KG1 (cell line): ENCODE measurements at regions not wholly inside any gene's neighbourhood (a gene's known extent, or its start where the extent isn't known, plus 50 kb on each side); places are given as distances from the start of the nearest gene placed in this dataset.
"Not testable (repeated sequence)": the region's sequence is repeated elsewhere in the genome, so short reads cannot be mapped to it uniquely, and the experiment has no call there.

Source experiments
- DNase-seq: peaks from one replicate; lab custom pipeline; 2025; lab: John Stamatoyannopoulos, UW

DNA sequence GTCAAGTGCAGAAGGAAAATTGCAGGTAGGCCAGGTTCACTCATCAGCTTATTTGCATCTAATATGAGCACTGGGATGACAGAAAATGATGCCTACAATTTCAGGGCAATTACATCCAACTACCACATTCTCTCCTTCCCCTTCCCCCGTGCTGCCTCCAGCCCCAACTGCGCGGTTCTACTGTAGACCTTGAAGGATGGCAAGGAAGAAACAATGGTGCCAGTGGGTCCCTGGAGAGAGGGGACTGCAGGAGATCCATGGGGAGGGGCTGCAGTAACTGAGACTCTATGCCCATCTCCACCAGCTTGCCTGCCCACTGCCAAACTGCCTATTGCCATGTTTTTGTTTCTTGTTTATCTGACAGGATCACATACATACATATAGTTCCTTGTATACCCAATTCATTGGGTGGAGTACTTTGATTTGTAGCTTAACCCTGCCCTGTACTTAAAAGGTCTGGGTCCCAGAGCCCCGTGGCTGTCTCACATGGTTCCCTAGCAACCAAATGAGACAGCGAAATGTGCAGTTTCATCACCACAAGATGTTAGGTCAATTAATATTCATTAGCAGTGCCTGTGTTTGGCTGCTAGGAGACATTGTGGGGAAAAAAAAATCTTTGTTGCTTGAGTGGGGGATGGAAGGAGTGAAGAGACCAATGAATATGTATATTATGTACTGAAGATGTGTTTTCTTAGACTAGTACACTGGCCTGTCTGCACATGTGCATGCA, 253.5 kb upstream of the PLET1 start:
- no peak for DNase-seq

DNA sequence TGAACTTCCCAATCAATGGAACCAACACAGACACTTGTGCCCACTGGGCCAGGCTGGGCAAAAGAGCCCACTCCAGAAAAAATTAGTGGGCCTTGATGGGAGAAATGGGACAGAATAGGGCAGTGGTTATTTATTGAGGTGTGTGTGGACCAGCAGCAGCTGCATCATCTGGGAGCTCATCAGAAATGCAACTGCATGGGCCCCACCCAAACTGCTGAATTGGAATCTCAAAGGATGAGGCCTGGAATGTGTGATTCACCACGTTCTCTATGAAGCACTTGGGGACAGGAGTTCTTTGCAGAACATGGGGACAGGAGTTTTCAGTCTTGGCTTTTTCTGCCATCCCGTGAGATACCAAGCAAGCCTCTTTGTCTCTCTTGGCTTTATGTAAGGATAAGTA, 255.6 kb upstream of the PLET1 start:
- DNase-seq = no peak

DNA sequence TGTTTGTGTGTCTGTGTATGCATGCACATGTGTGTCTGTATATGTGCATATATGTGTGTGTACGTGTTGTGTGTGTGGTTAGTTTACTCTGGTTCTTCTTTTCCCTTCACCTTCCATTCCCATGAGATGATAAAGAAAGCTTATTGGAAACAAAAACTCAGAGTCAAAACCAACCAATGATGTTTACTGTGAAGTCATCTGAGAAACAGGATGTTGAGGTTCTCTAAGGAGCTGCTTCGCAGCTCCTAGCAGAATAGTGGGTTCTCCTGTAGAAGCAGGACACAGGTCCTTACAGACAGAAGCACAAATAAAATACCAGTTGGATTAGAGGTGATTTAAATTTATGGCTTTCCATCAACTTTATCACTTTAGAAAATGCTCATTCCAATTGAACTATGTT, 256.1 kb upstream of the PLET1 start:
- no peak for DNase-seq

DNA sequence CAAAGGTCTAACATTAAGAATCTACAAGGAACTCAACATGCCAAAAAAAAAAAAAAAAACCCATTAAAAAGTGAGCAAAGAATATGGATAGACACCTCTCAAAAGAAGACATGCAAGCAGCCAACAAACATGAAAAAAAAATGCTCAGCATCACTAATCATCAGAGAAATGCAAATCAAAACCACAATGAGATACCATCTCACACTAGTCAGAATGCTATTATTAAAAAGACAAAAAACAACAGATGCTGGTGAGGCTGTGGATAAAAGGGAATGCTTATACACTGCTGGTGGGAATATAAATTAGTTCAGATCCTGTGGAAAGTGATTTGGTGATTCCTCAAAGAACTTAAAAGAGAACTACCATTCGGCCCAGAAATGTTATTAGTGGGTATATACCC, 257.7 kb upstream of the PLET1 start:
- DNase-seq = no peak

DNA sequence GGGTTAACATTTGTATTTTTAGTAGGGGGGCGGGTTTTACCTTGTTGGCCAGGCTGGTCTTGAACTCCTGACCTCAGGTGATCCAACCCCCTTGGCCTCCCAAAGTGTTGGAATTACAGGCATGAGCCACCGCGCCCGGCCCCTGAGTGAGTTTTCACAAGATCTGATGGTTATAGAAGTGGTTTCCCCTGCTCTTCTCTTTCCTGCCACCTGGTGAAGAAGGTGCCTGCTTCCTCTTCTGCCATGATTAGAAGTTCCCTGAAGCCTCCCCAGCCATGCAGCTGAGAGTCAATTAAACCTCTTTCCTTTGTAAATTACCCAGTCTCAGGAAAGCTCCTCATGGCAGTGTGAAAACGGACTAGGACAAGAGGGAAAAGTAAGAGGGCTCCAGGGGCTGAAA, 259.1 kb upstream of the PLET1 start:
- DNase-seq = no peak

DNA sequence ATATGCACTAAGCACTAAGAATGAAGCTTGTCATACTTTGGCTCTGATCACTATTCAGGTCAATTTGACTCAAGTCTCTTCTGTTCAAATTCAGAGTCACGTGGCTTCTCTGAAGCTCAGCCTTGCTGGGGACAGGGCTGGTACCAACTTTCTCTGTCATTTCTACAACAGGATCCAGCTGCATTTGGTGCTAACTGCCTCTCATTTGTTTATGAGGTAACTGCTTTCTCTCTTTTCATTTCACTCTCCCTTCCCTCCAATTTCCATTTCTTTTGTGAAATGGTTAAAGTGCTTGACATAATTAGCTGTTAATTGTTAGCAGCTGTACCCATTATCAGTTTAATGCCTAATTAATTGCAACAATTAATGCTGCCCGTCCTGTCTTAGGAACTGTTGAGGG, 259.7 kb upstream of the PLET1 start:
- DNase-seq = no peak

DNA sequence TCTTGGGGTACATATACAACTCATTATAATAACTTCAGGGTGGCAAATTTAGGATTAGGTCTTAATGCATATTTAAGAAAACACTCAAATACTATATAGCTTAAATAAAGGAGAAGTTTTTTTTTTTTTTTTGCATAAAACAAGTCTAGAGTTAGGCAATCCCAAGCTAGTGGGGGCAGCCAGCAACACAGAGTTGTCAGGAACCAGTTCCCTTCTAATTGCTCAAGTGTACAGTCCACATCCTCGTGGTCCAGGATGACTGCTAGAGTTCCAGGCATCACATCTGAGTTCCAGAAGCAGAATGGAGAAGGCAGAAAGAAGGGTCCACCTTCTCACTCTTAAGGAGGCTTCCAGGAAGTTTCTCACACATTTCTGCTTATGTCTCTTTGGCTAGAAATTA, 261.9 kb upstream of the PLET1 start:
- no peak for DNase-seq

DNA sequence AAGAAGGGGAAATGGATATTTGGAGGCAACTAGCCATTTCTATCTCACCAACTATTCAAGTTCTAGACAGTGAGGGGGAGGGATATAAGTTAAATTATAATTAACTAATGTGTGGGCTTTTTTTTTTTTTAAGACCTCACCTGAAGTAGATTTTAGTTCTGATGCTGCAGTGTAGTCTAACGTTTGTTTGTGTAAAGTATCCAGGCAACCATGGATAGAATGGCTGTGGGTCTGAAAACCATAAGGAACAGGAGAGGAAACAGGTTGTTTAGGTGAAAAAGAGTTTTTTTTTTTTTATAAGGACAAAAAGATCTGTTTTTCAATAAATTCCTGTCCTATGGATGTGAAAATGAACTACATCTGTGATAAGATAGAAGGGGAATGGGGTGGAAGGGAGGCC, 262.4 kb upstream of the PLET1 start:
- no peak for DNase-seq

DNA sequence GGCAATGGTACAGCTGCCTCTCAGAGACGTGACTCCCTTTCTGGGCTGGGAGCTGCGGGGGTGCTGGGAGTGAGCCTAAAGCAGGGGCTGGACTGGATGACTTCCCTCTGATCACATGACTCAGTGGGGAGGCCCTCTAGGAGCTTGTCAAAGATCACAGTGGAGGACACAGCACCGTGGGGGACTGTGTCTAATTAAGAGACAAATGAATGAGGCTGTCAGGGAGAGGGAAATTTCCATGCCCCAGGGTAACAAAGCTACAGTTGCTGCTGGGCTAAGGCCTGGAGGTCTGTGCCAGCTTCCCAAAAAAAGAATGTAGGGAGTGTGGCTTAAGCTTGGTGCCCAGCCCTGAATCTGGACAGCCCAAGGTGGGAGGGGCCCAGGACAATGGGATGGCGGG, 262.8 kb upstream of the PLET1 start:
- DNase-seq = no peak

DNA sequence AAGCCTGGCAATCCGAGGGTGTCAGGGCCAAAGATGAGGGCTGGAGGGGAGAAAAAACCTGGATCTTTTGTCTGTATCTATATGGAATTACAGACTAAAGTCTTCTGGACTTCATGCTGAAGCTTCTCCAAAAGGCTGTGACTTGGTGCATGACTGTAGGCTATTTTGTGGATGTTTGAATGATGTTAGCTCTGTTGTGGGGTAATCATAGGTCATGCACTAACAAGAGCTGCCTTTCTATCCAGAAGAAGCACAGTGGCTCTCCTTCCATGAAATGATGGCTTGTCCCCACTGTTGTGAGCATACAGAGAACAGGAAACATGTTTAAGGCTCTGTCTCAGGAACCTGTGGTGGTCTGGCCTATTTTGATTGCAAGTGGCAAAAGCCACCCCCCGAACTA, 263.3 kb upstream of the PLET1 start:
- DNase-seq = no peak

DNA sequence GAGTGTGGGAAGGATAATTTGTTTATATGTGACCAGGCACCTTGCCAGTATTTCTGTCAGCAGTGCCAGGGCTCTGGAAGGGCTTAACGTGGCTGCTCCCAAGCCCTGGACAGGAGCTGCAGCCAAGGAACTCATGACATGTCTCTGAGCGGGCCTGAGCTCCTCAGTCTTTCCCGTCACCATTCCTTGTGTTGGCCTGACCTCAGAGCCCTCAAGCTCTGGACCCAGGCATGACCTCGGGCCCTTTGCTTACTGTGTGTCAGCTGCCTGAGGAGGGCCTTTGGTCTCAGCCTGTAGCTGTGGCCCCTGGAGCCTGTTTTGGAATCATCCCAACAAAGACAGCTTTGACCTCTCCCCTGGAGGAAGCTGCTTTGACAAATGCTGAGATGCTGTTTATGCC, 264.1 kb upstream of the PLET1 start:
- DNase-seq = no peak

DNA sequence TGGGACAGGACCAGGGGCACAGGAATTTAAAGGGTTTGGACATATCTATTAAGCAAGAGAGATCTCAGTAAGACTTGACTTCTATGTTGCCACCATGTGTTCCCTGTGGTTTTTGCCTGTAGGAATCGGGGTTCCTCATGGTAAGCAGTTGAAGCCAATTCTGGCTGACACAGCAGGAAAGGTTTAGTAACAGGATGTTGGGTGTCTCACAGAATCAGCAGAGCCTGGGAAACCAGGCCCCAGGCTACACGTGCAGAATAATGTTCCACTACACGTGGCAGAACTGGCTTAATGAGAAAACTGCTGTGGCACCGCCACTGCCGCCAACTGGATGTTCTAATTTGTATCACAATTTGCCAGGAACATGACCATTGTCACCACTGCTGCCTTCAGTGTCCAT, 264.6 kb upstream of the PLET1 start:
- DNase-seq = no peak

DNA sequence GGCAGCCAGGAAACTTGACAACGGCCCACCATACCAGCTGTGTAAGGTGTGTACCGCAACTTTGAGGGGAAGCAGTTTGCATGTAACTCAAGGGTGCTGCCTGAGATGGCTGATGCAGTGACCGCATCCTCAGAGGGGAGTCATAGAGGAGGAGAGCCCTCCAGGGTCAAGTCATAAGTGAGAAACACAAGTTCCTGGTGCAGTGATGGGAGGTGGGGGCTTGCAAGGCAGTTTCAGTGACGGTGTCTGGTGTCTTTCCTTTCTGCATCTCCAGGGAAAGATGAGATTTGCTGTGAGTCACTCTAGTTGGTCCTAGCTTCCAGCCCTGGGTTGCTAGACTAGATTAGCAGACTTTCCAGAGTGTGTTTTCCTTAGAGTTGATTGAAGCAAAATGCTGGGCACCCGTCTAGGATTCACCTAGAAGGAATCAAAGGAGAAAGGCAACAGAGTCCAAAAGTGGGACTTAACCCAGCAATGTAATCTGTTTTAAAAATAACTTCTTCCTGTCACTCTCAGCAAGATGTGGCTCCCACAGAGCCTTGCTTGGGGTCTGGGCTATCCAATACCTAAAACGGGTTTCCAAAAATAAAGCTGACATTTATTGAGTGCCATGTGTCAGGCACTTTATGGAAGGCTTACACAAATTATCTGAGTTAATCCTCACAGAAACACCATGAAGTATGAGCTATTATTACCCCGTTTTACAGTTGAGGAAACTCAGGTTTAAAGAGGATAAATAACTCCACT, 265.4 kb upstream of the PLET1 start:
- DNase-seq = no peak

DNA sequence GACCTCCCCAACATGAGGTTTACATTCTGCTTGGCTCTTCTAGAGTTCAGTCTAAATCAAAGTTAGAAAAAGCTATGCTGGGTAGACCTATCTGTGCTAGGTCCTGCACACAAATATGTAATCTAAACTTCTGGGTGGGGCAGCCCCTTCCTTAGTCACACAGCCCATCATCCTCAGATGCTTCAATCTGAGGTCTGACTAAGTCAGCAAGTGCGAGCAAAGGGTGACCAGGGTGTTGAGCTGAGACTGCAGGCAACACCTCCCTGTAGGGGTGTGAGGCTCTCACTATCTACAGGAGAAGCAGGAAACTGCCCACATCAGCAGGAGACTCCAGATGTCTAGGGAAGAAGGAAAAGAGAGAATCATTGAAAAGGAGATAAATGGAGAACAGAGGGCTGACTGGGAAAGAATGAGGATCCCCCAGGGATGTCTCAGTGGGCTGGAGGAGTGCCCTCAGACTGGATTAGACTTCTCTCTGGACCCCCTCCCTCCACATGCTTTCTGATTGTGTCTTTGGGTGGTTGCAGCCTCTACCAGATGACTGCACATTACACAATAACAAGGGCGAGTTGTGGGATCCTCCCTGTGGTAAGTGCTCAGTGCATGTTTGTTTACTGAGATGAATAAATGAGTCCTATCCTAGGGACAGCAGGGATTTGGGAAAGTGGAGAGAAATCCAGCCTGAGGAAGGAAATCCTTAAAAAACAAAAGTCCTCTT, 266.2 kb upstream of the PLET1 start:
- DNase-seq = no peak

DNA sequence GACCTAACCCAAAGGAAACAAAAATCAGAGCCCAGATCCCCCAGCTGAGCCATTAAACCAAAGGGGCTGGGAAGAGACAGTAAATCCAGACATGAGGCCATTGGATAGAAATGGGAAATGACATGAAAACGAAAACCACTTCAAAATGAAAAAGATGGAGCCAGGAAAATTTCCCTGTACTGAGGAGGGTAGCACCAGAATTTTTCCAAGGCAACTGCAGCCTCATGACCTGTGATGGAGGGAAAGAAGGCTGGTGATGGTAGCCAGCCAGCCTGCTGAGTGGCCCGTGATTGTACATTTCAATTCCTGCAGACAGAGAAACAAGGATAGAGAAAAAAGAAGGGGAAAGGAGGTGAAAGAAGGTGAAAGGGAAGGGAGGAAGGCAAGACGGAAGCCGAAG, 268.4 kb upstream of the PLET1 start:
- DNase-seq = no peak

DNA sequence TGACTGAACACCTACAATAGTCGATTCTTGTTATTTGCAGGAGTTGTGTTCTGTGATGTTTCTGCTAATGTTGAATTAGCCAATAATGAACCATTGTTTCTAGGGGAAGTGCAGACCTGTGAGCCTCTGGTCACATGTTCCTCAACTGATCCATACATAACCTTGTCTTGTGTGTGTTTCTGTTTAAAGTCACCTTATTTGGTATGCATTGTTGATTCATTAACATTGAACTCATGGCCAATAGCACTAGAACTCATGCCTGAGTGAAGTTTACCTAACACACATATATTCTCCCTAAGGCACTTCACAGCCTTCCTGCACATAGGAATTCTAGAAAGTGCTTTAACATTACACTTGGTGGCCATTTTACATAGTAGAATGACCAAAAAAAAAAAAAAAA, 271.8 kb upstream of the PLET1 start:
- no peak for DNase-seq

DNA sequence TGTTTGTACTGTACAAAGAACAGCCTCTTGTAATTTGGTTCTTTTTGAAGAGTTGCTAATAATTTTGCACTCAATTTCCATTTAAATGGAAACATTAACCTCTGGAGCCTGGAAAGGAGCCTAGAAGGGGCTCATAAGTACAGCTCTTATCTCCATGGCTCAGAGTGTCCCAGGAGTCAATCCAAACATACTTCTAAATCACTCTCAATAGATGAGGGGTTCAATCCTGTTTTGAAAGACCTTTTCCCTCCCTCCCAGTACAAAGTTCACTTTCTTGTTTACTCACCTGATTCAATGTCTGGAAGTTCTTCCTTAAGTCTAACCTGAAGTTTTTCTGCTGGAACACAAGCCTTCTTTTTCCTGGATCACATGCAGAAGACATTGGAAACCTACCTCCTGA, 273.0 kb upstream of the PLET1 start:
- no peak for DNase-seq

DNA sequence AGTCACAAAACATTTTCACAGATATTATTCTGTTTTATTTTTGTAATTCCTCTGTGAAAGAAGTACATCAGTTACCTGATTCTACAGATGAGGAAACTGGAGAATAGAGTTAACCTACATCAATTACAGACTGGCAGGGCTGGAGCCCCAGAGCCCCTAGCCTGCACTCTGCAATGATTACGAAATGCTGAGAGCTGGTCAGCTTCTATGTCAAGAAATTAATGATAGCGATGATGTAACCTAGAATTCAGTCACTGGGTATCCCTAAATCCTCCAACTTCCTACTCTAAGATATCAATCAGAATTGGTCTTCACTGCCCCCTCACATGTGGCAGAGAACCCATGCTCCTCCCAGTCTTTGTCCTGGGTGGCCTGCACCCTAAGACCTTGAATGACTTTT, 273.5 kb upstream of the PLET1 start:
- DNase-seq = no peak

DNA sequence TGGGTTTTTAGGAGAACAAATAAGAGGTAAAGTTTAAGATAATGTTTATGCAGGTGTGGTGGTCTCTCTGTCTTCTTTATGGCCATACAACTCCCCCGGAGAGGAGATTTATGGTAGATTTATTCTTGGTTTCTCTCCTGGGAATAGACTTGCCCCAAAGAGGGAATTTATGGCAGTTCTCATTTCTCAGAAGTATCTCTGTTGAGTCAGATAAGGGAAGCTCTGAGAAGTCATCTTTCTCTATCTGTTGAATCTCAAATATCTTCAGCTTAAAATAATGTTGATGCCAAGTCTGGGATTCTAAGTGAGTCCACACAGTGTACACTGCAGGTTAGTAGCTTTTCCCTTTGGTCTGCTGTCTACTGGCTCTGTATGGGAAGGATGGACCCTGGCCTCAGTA, 276.4 kb upstream of the PLET1 start:
- no peak for DNase-seq

DNA sequence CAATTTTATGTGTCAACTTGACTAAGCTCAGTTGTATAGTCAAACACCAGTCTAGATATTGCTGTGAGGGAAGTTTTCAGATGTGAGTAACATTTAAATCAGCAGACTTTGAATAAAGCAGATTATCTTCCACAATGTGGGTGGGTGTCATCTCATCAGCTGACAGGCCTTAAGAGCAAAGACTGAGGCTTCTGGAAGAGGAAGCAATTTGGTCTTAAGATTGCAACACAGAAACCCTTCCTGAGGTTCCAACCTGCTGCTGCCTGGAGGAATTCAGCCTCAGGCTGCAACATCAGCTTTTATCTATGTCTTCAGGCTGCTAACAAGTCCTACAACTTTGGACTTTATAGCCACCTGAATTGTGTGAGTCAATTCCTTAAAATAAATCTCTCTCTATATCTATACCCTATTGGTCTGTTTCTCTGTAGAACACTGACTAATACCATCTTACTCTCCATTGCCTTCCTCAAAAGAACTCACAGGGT, 277.2 kb upstream of the PLET1 start:
- DNase-seq = no peak

DNA sequence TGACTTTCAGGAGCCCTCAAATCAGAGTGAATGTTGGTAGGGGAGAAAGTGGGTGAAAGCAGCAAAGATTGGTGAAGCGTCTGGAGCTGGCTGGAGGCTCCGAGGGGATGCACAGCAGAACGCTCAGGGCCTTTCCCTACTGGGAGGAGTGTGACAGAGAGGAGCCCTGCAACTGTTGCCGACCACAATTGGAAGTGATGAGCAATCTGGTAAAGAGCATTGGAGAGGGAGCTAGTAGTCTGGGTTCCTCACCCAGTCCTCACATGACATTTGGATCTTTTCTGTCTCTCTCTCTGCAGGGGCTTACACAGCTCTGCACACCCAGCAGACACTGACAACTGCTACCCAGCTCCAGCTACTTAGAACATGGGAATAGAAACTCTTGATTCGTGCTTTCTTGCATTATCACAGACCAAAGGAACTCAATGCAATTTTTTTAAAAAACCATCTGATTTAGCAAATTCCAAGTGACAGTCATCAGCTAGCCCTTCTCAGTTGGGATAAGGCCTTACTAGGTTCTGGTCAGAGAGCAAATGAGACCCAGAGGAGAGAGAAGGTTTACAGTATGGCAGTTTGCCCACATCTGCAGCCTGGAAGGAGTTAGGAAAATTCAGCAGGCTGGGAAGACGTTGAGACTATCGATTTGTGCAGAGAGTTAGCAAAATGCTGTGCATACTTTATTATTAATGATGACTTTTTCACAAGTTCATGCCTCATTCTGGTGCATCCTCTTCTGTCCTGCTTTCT, 278.0 kb upstream of the PLET1 start:
- DNase-seq = no peak

DNA sequence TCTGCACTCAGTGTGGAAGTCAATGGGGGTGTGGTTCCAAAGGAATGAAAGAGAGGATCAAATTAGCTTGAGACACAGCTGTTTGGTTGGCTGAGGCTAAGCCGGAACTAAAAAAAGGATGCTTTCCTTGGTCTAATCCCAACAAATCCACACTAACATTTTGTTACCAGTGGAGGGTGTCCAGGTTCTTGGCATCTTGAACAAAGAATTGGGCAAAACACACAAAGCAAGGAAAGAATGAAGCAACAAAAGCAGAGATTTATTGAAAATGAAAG, 278.6 kb upstream of the PLET1 start:
- not testable (repeated sequence) for DNase-seq

DNA sequence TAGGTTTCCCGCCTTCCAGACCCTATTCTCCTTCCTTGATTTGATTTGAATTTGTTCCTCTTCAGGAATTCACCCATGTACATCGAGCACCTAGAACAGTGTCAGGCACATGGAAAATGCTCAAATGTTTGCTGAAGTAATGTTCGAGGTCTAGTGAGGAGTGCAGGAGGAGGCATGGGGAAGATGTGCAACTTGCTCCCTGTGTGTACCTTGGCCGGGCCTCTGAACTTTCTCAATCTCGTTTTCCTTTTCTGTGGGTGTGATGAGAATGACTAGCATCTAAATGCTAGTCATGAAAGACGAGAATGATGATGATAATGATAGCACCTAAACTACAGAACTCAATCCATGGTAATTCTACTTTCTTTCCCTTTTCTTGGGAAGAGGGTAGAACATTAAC, 279.1 kb upstream of the PLET1 start:
- DNase-seq = no peak
